HG03520 (cell line): ENCODE measurements at regions not wholly inside any gene's neighbourhood (a gene's known extent, or its start where the extent isn't known, plus 50 kb on each side); places are given as distances from the start of the nearest gene placed in this dataset.

Experiments used
- ATAC-seq: cut with Tn5 transposase; IDR thresholded peaks from one replicate; pipeline ENCODE4 v1.9.1; 2021; ENCODE audit warnings: mild to moderate bottlenecking, moderate library complexity; ENCODE audit not compliant: unreplicated experiment

DNA sequence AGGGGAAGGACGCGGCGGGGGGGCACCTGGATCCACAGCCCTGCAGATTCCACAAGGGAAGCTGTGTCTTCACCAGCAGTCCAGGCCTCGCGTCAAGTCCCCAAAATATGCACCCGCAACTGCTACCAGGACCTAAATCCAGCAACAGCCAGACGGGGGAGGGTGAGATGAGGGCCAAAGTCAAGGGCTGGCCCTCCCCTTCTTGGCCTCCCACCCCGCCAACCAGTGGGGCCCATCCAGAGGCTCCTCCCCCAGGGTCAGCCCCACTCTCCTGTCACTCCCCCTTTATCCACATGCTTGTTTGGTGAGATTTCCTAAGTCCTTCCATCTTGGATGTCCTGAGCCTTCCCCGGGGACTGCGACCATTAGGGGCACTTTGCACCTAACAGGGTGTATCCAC is 138.7 kb downstream of the ENGASE start:
- no peak for ATAC-seq

GRCh38 chr17:79212149-79213087 is 137.8 kb downstream of the ENGASE start:
- ATAC-seq = no peak

DNA sequence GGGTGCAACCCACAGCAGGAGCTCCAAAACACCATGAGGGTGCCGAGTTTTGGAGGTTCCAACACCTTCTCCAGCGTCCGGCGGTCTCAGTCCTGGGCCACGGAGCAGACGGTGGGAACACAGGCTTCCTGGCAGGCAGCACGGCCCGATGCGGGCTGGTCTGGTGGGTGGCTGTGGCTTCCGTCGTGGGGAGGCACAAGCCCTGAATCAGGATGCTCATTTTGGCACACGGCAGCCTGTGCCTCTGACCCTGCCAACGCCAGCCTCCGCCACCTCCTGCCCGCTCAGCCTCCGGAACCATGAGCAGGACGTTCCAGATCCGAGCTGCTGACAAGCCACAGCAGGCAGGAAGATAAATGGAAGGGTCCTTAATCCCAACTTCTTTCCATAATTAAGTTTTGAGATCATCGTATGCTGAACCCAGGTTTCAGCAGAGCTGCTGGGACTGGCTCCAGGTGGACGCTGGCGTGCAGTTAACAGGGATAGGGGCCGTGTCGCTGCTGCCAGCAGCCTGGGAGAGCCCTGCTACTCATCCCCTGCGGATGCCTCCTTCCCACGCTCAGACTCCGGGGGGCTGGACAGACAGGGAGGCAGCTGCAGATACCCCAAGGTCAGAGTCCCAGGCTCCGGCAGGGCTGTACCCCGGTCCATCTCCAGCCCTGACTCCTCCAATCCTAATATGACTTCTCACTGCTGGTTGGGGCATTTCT is 136.6 kb downstream of the ENGASE start:
- no peak for ATAC-seq

DNA sequence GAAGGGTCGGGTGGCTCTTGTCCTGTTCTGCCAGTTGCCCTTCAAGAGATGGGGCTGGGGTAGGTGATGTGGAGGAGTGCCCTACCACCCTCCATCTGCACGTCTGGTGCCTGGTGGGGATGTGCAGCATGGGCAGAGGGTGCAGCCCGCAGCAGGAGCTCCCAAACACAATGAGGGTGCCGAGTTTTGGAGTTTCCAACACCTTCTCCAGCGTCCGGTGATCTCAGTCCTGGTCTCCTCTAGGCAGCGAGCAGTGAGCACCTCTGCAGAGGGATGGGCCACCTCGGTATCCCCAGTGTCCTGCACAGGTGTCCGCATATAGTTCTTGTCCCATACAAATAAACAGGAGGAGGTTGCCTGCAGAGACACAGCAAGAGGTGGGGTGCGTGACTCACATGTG is 136.0 kb downstream of the ENGASE start:
- ATAC-seq = no peak

DNA sequence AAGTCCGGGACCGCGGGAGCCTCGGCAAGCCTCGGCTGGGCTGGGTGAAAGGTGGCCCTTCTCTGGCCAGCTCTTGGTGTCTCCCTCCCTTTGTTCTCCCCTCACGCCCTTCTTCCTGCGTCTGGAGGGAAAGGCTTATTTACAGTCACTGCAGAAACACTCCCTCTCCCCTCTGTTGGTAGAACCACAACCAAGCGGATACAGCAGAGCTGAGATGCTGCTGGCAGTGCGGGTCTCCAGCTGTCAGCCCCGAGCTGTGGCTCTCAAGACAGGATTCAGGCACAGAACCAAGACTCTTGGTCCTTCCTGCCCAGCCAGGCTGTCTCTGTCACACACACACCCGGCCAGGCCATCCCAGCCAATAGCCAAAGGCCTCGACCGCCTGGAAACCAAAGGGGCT is 133.3 kb downstream of the ENGASE start:
- ATAC-seq = no peak

DNA sequence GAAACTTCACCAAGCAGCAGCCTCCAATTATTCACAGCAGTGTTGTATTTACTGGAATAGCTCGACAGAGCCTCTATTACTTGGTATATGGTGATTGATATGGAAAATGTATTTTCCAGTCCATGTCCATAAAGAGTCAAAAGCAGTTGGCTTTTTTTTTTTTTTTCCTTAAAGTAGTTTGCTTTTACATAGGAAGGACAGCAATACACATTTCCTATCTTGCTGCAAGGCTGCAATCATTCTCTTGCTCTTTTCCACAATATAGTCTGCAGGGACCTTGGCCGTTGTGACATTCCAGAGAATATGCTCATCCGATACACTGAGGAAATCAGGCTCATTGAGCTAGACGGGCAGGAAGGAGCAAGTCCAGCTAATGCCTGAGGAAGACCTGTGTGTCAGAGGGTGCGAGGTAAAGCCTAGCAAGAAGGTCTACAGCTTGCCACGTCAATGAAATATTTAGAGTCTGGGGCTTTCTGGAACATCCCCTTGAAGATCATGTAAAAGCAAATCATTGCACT is 131.1 kb downstream of the ENGASE start:
- ATAC-seq = no peak

GRCh38 chr17:79204261-79204660 is 129.6 kb downstream of the ENGASE start:
- no peak for ATAC-seq

DNA sequence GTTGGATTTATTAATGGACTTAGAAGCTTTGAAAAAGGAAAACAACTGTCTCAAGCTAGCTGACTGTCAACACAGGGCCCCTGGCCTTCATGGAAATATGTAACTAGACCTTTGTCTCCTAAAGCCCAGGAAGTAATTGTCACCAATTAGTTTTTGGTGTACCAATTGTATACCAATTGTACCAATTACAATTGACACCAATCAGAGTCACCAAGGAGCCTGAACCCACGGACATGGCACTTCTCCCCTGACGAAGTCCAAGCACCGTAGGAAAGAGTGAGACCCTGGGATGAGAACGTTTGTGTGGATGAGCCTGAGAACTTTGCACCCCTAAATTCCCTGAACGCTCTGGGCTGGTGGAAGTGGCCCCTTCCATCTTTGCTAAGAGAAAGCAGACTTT is 129.0 kb downstream of the ENGASE start:
- ATAC-seq = no peak

- ATAC-seq = no peak
Measured at GRCh38 chr17:79203016-79203415, 128.4 kb downstream of the ENGASE start.

DNA sequence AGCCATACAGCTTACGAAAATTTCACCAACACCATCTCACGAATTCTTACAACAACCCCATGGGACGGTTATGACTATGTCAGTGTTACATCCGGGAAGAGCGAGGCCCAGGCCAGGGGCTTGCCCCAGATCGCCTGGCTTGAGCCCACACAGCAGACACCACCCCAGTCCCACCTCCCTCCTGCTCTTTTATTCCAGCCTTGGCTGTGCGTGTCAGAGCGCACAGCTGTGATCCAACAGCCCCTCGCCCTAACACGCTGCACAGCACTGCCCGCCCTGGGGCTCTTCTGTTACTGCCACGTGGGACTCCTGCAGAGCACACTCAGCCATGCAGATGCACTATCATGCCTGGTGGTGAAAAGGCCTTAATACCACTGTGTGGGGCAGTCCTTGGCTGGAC is 127.9 kb downstream of the ENGASE start:
- no peak for ATAC-seq

- ATAC-seq = no peak
Measured at GRCh38 chr17:79201536-79202227, 127.1 kb downstream of the ENGASE start.

DNA sequence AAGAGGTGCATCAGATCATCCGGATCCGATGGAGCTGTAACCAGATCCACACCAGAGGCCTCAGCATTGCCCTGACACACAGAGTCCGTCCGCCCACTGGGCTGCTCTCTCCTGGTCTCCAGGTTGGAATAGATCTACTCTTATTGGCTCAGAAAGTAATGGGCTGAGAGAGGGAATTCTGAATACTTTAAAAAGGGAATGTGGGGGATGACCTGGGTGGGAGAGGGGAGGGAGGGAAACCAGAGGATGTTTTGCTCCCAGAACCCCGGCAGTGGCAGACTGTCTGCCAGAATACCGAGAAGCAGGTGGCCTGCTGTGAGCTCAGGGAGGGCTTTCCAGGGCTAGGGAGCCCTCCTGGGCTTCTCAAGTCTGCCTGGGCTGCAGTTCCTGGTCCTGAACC is 126.5 kb downstream of the ENGASE start:
- no peak for ATAC-seq

DNA sequence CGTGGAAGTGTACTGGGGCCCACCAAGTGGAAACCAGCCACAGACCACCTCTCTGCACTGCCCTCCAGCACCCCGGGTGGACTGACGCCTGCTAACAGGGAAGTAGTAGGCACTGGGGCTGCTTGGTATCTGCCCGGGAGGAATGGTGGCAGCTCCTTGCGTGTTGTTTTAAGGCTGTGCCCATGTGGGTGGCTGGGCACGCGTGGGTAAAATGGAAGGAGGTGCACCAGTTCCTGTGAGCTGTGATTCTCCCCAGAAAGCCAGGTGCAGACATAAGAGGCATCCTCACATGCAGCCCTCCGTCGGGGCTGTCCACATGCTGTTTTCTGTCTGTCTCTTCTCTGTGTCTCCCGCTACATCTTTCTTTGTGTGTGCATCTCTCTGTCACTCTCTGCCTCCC is 122.3 kb downstream of the ENGASE start:
- no peak for ATAC-seq

DNA sequence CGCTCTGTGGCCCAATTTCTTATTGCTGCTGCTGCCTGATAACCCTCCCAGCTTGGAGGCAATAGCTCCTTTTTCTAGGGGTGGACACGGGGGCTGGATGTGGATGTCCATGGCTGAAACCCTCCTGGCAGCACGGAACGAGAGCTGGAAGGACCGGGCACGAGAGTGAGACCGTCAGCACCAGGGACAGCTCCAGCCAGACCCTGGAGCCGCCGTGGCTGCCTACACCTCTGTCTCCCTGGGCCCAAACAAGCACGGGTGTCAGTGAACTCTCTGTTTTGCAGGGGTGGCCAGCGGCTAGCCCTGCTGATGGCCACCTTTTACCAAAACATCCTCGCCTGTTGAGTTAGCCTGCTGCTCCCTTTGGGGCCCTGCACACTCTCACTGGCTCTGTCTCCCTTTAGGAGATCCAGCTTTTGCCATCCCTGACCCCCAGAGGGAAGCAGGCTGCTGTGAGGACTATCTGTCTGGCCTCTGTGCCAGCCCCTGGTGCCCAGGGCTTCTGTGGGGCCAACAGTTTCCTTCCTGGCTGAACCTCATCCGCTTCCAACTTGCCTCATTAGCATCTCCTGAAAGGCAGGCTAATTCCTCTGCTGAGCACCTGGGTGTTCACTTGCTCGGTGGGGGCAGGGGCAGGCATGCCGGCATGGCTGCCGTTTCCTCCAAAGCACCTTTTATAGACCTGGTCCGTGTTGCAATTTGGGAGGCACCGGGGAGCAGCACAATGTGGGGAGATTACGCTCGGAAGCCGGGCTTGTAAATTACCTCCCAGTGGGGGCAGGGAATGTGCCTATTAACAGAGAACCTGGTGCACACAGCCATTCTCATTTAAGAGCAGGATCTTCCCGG is 118.1 kb downstream of the ENGASE start:
- no peak for ATAC-seq

DNA sequence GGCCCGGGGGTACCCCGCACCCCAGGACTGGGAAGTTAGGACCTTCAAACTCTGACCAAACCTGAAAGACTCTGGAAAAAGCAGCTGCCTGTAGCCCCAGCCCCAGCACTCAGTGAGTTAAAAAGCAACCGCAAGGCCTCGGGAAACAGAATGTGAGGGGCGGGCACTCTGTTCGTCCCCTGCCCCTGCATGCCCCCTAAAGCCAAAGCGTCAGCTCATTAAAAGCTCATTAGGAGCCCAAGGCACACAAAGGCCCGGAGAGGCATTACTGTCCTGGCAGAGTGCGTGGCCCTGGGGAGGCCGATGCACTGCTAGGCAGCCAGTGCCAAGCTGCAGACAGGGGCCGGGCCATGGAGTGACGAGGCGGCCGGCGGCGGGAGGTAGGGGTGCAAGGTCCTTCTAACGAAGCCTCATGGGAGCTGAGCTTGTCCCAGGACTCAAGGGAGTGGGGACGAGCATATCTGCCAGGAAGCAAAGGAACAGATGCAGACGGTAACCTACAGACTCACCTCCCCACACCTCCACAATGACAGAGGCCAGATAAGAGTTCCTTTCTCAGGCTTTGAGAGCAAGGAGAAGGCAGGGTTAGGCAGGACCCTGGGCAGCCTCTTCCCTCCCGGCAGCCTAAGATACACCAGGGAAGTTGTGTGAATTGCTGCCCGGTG is 116.8 kb downstream of the ENGASE start:
- no peak for ATAC-seq

GRCh38 chr17:79189305-79189704 is 114.7 kb downstream of the ENGASE start:
- ATAC-seq = no peak

DNA sequence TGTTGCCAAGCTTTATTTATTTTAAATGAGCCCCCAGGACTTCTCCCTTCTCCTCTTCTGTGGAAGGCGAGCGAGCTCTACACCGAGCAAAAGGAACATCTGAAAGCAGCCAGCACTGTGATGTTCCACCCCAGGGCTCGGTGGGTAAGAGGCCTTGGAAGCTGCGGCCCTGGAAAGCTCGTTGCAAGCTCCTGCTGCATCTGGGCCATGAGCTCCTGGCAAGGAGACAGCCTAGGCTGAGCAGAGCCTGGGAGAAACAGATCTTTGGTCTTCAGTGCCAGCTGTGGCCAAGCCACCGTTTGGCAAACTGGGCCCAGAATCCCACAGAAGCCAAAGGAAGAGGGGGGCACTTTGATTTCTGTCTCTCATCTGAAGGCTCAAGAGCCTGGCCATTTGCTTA is 114.1 kb downstream of the ENGASE start:
- ATAC-seq = no peak

DNA sequence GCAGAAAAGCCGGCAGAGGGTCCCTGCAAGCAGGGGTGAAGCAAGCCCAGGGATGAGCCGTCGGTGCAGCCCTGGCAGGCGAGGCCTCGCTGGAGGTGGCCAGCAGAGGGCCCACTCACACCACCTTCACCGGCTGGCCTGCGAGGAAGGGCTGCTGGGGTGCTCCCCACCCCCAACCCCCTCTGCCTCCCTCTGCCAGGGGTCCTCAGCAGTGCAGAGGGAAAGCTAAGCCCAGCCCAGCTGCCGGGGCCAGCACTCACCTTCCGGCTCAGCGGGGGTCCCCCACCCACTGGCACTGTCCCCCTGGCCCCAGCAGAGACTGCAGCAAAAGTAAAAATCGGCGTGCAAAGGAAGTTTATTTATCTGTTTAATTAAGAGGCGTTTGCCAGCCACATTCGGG is 113.4 kb downstream of the ENGASE start:
- ATAC-seq = no peak

DNA sequence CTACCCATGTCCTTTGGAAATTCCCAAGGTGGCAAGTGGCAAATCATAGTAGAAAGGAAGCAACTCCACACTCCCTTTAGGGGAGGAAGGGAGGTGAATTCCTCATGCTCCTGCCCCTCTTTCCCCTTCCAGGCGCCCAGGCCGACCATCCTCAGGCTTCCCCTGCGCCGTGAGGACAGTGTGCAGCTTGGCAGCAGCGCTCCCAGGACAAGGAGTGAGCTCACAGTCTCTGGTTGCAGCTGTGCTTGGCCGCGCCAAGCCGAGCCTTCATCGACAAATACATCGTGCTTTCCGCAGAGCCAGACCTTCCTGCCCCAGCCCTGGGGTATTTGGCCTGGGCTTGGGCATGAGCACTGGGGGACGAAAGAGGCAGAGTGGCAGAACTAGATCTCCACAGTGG is 112.6 kb downstream of the ENGASE start:
- ATAC-seq = no peak

GRCh38 chr17:79186406-79186805 is 111.8 kb downstream of the ENGASE start:
- ATAC-seq = no peak
